HEK293 (cell line): ENCODE measurements at regions not wholly inside any gene's neighbourhood (a gene's known extent, or its start where the extent isn't known, plus 50 kb on each side); places are given as distances from the start of the nearest gene placed in this dataset.

Source experiments
- CTCF ChIA-PET: fragments of 350-600 bp; formaldehyde crosslinking; extraction: SDS; loops from one replicate; lab custom pipeline; 2021; ENCODE audit warnings: antibody characterized with exemption; lab: Yijun Ruan, JAX
- POLR2A ChIA-PET: fragments of 300-600 bp; formaldehyde crosslinking; extraction: SDS; loops from one replicate; lab custom pipeline; 2020; ENCODE audit warnings: antibody characterized with exemption, inconsistent platforms; lab: Yijun Ruan, JAX
- H3K27ac ChIP-seq: fragments of 200-500 bp; sonication (Bioruptor generic); 2 replicates; pipeline ENCODE4 v1.5.1; 2014; ENCODE audit warnings: low read depth, low read length, control low read depth, inconsistent platforms; ENCODE audit errors: extremely low read depth
- H3K36me3 ChIP-seq, 2 experiments: fragments of 200-500 bp in 1 of 2; sonication (Bioruptor generic) in 1 of 2; 1 replicate in 1 of 2; 2 replicates in 1 of 2; pipeline ENCODE4 v1.5.1; 2014 to 2017; ENCODE audit warnings: inconsistent platforms in 2 of 2, low read length in 2 of 2; ENCODE audit not compliant: control insufficient read depth in 2 of 2, insufficient read depth in 1 of 2
- H3K4me1 ChIP-seq: fragments of 200-500 bp; sonication (Bioruptor generic); 2 replicates; pipeline ENCODE4 v1.5.1; 2014; ENCODE audit warnings: mild to moderate bottlenecking, low read length, inconsistent platforms; ENCODE audit not compliant: control insufficient read depth, insufficient read depth
- H3K4me3 ChIP-seq: 2 replicates; pipeline ENCODE4 v1.5.1; 2011; ENCODE audit warnings: low read depth, mild to moderate bottlenecking, control low read depth, low read length, moderate library complexity
- H3K9me3 ChIP-seq: fragments of 200-500 bp; sonication (Bioruptor generic); 2 replicates; pipeline ENCODE4 v1.5.1; 2014; ENCODE audit warnings: low read depth, low read length, inconsistent platforms; ENCODE audit not compliant: control insufficient read depth, insufficient read depth
- BCL11A ChIP-seq: fragments of 450-650 bp; formaldehyde crosslinking; IDR thresholded peaks from 2 replicates; pipeline ENCODE4 v1.5.1; 2016; ENCODE audit warnings: low read depth, missing biosample characterization, missing genetic modification characterization
- FEZF1 ChIP-seq: fragments of 450-650 bp; formaldehyde crosslinking; IDR thresholded peaks from 2 replicates; pipeline ENCODE4 v1.5.1; 2016; ENCODE audit warnings: missing biosample characterization, missing genetic modification characterization
- GLIS2 ChIP-seq: fragments of 450-650 bp; formaldehyde crosslinking; IDR thresholded peaks from 2 replicates; pipeline ENCODE4 v1.5.1; 2016; ENCODE audit warnings: missing biosample characterization, missing genetic modification characterization
- KLF8 ChIP-seq: fragments of 450-650 bp; formaldehyde crosslinking; IDR thresholded peaks from 2 replicates; pipeline ENCODE4 v1.5.1; 2016; ENCODE audit warnings: missing biosample characterization, missing genetic modification characterization
- PATZ1 ChIP-seq: fragments of 450-650 bp; formaldehyde crosslinking; IDR thresholded peaks from 2 replicates; pipeline ENCODE4 v1.5.1; 2016; ENCODE audit warnings: missing biosample characterization, missing genetic modification characterization
- PRDM1 ChIP-seq: fragments of 450-650 bp; formaldehyde crosslinking; IDR thresholded peaks from 2 replicates; pipeline ENCODE4; 2016; ENCODE audit warnings: missing biosample characterization, missing genetic modification characterization
- PRDM10 ChIP-seq: fragments of 450-650 bp; formaldehyde crosslinking; IDR thresholded peaks from 2 replicates; pipeline ENCODE4 v1.5.1; 2016; ENCODE audit warnings: missing biosample characterization, missing genetic modification characterization
- PRDM4 ChIP-seq: fragments of 450-650 bp; formaldehyde crosslinking; IDR thresholded peaks from 2 replicates; pipeline ENCODE4 v1.5.1; 2017; ENCODE audit warnings: missing biosample characterization, missing genetic modification characterization
- ZBTB48 ChIP-seq: fragments of 450-650 bp; formaldehyde crosslinking; IDR thresholded peaks from 2 replicates; pipeline ENCODE4 v1.5.1; 2016; ENCODE audit warnings: missing biosample characterization, missing genetic modification characterization
- ZBTB8A ChIP-seq: fragments of 450-650 bp; formaldehyde crosslinking; IDR thresholded peaks from 2 replicates; pipeline ENCODE4 v1.5.1; 2016; ENCODE audit warnings: missing biosample characterization, missing genetic modification characterization
- ZEB2 ChIP-seq: fragments of 450-650 bp; formaldehyde crosslinking; IDR thresholded peaks from 2 replicates; pipeline ENCODE4 v1.5.1; 2016; ENCODE audit warnings: missing biosample characterization, missing genetic modification characterization
- ZFP3 ChIP-seq: fragments of 450-650 bp; formaldehyde crosslinking; IDR thresholded peaks from 2 replicates; pipeline ENCODE4 v1.5.1; 2016; ENCODE audit warnings: low read depth, missing biosample characterization, missing genetic modification characterization
- ZFP37 ChIP-seq: fragments of 450-650 bp; formaldehyde crosslinking; IDR thresholded peaks from 2 replicates; pipeline ENCODE4 v1.5.1; 2016; ENCODE audit warnings: missing biosample characterization, missing genetic modification characterization
- ZNF211 ChIP-seq: fragments of 450-650 bp; formaldehyde crosslinking; IDR thresholded peaks from 2 replicates; pipeline ENCODE4 v1.5.1; 2016; ENCODE audit warnings: low read depth, missing biosample characterization, missing genetic modification characterization
- ZNF292 ChIP-seq: fragments of 450-650 bp; formaldehyde crosslinking; IDR thresholded peaks from 2 replicates; pipeline ENCODE4 v1.5.1; 2016; ENCODE audit warnings: low read depth, missing biosample characterization, missing genetic modification characterization, borderline replicate concordance
- ZNF350 ChIP-seq: fragments of 450-650 bp; formaldehyde crosslinking; IDR thresholded peaks from 2 replicates; pipeline ENCODE4 v1.5.0; 2017; ENCODE audit warnings: missing biosample characterization, mild to moderate bottlenecking, missing genetic modification characterization
- ZNF366 ChIP-seq: fragments of 450-650 bp; formaldehyde crosslinking; conservative IDR thresholded peaks from 2 replicates; pipeline ENCODE4 v1.5.1; 2016; ENCODE audit warnings: missing biosample characterization, missing genetic modification characterization
- ZNF473 ChIP-seq: fragments of 450-650 bp; formaldehyde crosslinking; IDR thresholded peaks from 2 replicates; pipeline ENCODE4 v1.5.1; 2017; ENCODE audit warnings: missing biosample characterization, missing genetic modification characterization
- ZNF501 ChIP-seq: fragments of 450-650 bp; formaldehyde crosslinking; IDR thresholded peaks from 2 replicates; pipeline ENCODE4 v1.5.1; 2016; ENCODE audit warnings: missing biosample characterization, missing genetic modification characterization
- ZNF549 ChIP-seq: fragments of 450-650 bp; IDR thresholded peaks from 2 replicates; pipeline ENCODE4 v1.5.1; 2018; ENCODE audit warnings: missing biosample characterization, missing genetic modification characterization, mild to moderate bottlenecking, inconsistent platforms, moderate library complexity
- ZNF629 ChIP-seq: fragments of 450-650 bp; formaldehyde crosslinking; IDR thresholded peaks from 2 replicates; pipeline ENCODE4 v1.5.1; 2017; ENCODE audit warnings: missing biosample characterization, missing genetic modification characterization
- ZNF660 ChIP-seq: fragments of 450-650 bp; IDR thresholded peaks from 2 replicates; pipeline ENCODE4 v1.5.1; 2018; ENCODE audit warnings: missing biosample characterization, mild to moderate bottlenecking, missing genetic modification characterization

- POLR2A ChIA-PET = no interaction called here
- no peak overlapping the region for H3K27ac ChIP-seq
- H3K9me3 ChIP-seq = no peaks in the 10 kb centered on the region
- no peaks in the 10 kb centered on the region; the same call in 1 of the 2 replicates for H3K4me1 ChIP-seq
- H3K4me3 ChIP-seq = no peak overlapping the region
- TF ChIP-seq BCL11A (tag by site-specific recombination) = no peak
- TF ChIP-seq PATZ1 (tag by site-specific recombination) = no peak
- no peak for TF ChIP-seq PRDM4 (tag by site-specific recombination)
- TF ChIP-seq ZNF473 (tag by site-specific recombination) = no peak
- TF ChIP-seq FEZF1 (tag by site-specific recombination) = no peak
- TF ChIP-seq ZNF501 (tag by site-specific recombination) = no peak
- no peak for TF ChIP-seq PRDM1
- TF ChIP-seq ZNF629 (tag by site-specific recombination) = no peak
- TF ChIP-seq ZBTB8A (tag by site-specific recombination) = no peak
- no peak for TF ChIP-seq ZFP37
- no peak for TF ChIP-seq ZNF549 (tag by site-specific recombination)
- TF ChIP-seq PRDM10 = no peak
- TF ChIP-seq GLIS2 (tag by site-specific recombination) = no peak
- TF ChIP-seq ZNF660 = no peak
- no peak for TF ChIP-seq KLF8
- no peak for TF ChIP-seq ZBTB48
- no peak for TF ChIP-seq ZFP3 (tag by site-specific recombination)
- no peak for TF ChIP-seq ZNF211 (tag by site-specific recombination)
- TF ChIP-seq ZNF350 (tag by site-specific recombination) = no peak
- TF ChIP-seq ZEB2 (tag by site-specific recombination) = no peak
- peaks cover 10 to 50% of the 10 kb centered on the region in 2 experiments; a peak in 2 of 3 replicates for H3K36me3 ChIP-seq
- CTCF ChIA-PET = interaction anchor here (0.6 to 0.7 kb wide), 3 partner anchors 11 to 265 kb away, joined by 3 to 4 read pairs (median 4); no protein-coding TSS in a partner anchor
Observed at GRCh38 chr22:42207918-42208317, 62.5 kb downstream of the TCF20 start.

- CTCF ChIA-PET = no interaction called here
- H3K27ac ChIP-seq = no peak overlapping the region
- TF ChIP-seq ZNF366 (tag by site-specific recombination) (no peak), PRDM1 (peak; percentile 75), ZNF292 (tag by site-specific recombination) (no peak)
- TF ChIP-seq, all 188 proteins: peak for 1
- POLR2A ChIA-PET = no interaction called here
- H3K4me1 ChIP-seq = no peaks in the 10 kb centered on the region; the same call in 1 of the 2 replicates
- no peak overlapping the region for H3K4me3 ChIP-seq
- H3K9me3 ChIP-seq = no peaks in the 10 kb centered on the region
- peaks cover 6 to 24% of the 10 kb centered on the region in 2 experiments; a peak in 2 of 3 replicates for H3K36me3 ChIP-seq
Observed at GRCh38 chr22:42203609-42204008, 66.8 kb downstream of the TCF20 start.
